ENCODE measurements at regions not wholly inside any gene's neighbourhood (a gene's known extent, or its start where the extent isn't known, plus 50 kb on each side); places are given as distances from the start of the nearest gene placed in this dataset.

- no peak overlapping the region for H3K18ac ChIP-seq (ENCODE audit: low read length)
- H3K27me3 ChIP-seq (ENCODE audit: insufficient read depth, low read length, poor library complexity), result no peaks in the 10 kb centered on the region
- H3K4me3 ChIP-seq (ENCODE audit: low read length), result no peak overlapping the region
- H3K9ac ChIP-seq (ENCODE audit: low read length), result no peak overlapping the region
- no peak overlapping the region for H3K27ac ChIP-seq (ENCODE audit: low read depth, low read length)
- no peak overlapping the region for H3K56ac ChIP-seq (ENCODE audit: low read length)
- no peak overlapping the region for H3K4ac ChIP-seq (ENCODE audit: low read depth, low read length)
- no peak overlapping the region for H2BK5ac ChIP-seq (ENCODE audit: low read length)
- no peak overlapping the region for H4K5ac ChIP-seq (ENCODE audit: low read length)
- H3K36me3 ChIP-seq (ENCODE audit: control insufficient read depth, insufficient read depth, low read length), result no peaks in the 10 kb centered on the region
- H4K8ac ChIP-seq (ENCODE audit: low read depth, low read length), result no peak overlapping the region
- no peaks in the 10 kb centered on the region for H3K79me1 ChIP-seq (ENCODE audit: low read length)
- no peak overlapping the region for H3K4me2 ChIP-seq (ENCODE audit: low read length)
- DNase-seq, result no peak
- H3K4me1 ChIP-seq (ENCODE audit: control insufficient read depth, low read depth, low read length), result peaks cover 3% of the 10 kb centered on the region
- no peaks in the 10 kb centered on the region for H3K79me2 ChIP-seq (ENCODE audit: control insufficient read depth, insufficient read depth, low read length)
- no peak overlapping the region for H3K23ac ChIP-seq (ENCODE audit: low read length)
- no peak overlapping the region for H2AK5ac ChIP-seq (ENCODE audit: low read length)
- no peak overlapping the region for H2BK15ac ChIP-seq (replicated peaks; ENCODE audit: low read depth)
- no peak overlapping the region for H2BK120ac ChIP-seq (ENCODE audit: low read depth, low read length)
- WGBS (ENCODE audit: extremely low coverage, insufficient coverage, low lambda C conversion rate), result no CpG with 5 or more reads among the region's 4 CpGs
These were observed 153.7 kb upstream of the NR2F2 start for GRCh38 chr15:96176831-96177230.

DNA sequence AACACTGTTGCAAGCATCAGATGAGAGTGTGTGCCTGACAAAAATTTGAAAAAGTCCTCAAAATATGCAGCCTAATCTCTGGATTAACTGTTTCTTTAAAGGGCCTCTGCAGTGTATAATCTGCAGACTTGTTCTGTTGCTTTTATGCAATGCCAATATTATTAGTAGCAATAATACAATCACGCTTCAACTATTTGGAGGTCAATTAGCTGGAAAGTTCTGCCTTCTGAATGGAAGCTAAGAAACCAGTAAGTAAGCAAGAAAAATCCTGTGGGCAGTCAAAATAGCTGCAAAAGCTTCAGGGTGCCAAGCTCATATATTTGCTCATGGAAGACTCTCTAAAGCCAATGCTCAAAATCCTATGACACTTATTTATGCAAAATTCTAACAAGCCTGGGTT, 153.2 kb upstream of the NR2F2 start:
- Histone ChIP-seq H2BK5ac (ENCODE audit: low read length) (no peak overlapping the region), H3K27ac (ENCODE audit: low read depth, low read length) (no peak overlapping the region), H3K36me3 (ENCODE audit: control insufficient read depth, insufficient read depth, low read length) (no peaks in the 10 kb centered on the region), H3K4me2 (ENCODE audit: low read length) (no peak overlapping the region), H3K79me2 (ENCODE audit: control insufficient read depth, insufficient read depth, low read length) (no peaks in the 10 kb centered on the region), H3K4me1 (ENCODE audit: control insufficient read depth, low read depth, low read length) (peaks cover under 1% of the 10 kb centered on the region), H3K79me1 (ENCODE audit: low read length) (no peaks in the 10 kb centered on the region), H3K56ac (ENCODE audit: low read length) (no peak overlapping the region), H3K23ac (ENCODE audit: low read length) (no peak overlapping the region), H3K4ac (ENCODE audit: low read depth, low read length) (no peak overlapping the region), H2AK5ac (ENCODE audit: low read length) (no peak overlapping the region), H3K9ac (ENCODE audit: low read length) (no peak overlapping the region), H4K8ac (ENCODE audit: low read depth, low read length) (no peak overlapping the region), H2BK15ac (replicated peaks; ENCODE audit: low read depth) (no peak overlapping the region), H2BK120ac (ENCODE audit: low read depth, low read length) (no peak overlapping the region), H4K5ac (ENCODE audit: low read length) (no peak overlapping the region), H3K4me3 (ENCODE audit: low read length) (no peak overlapping the region), H3K18ac (ENCODE audit: low read length) (no peak overlapping the region), H3K27me3 (ENCODE audit: insufficient read depth, low read length, poor library complexity) (no peaks in the 10 kb centered on the region)
- WGBS (ENCODE audit: extremely low coverage, insufficient coverage, low lambda C conversion rate), result no CpG with 5 or more reads among the region's 1 CpG
- DNase-seq, result no peak

DNA sequence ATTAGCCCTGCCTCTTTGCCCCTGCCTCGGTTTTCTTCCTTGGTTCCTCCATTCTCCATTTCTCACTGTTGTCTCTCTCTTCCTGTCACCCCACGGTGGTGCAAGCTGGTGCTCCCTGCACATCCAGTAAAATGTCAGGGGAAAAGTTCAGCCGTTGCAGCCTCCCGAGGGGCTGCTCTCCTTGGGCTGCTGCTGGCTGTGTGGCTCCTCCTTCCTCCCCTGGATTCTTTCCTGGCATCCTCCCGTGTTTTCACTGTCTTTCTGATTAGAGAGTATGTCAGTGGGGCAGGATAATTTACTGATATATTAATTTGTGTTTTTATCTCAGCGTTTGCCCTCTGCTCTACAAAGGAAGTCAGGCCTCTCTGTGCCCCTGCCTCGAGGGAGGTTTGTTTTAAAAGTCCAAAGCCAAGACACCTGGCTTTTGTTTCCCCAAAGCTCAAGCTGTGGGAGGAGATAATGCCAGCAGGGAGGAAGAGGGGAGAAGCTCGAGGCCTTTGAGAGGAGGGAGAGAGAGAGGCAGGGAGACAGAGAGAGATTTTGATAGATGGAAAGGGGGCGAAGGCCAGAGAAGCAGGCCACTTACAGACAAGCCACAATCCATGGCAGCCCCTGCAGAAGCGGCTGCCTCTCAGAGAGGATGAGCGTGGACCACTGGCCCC, 150.3 kb upstream of the NR2F2 start:
- H3K9ac ChIP-seq (ENCODE audit: low read length), result no peak overlapping the region
- no peak overlapping the region for H3K18ac ChIP-seq (ENCODE audit: low read length)
- no CpG with 5 or more reads among the region's 11 CpGs for WGBS (ENCODE audit: extremely low coverage, insufficient coverage, low lambda C conversion rate)
- DNase-seq, result no peak
- H2BK120ac ChIP-seq (ENCODE audit: low read depth, low read length), result no peak overlapping the region
- no peak overlapping the region for H3K23ac ChIP-seq (ENCODE audit: low read length)
- H2AK5ac ChIP-seq (ENCODE audit: low read length), result no peak overlapping the region
- H4K8ac ChIP-seq (ENCODE audit: low read depth, low read length), result no peak overlapping the region
- H3K36me3 ChIP-seq (ENCODE audit: control insufficient read depth, insufficient read depth, low read length), result no peaks in the 10 kb centered on the region
- H3K4ac ChIP-seq (ENCODE audit: low read depth, low read length), result no peak overlapping the region
- H3K27ac ChIP-seq (ENCODE audit: low read depth, low read length), result no peak overlapping the region
- no peaks in the 10 kb centered on the region for H3K79me1 ChIP-seq (ENCODE audit: low read length)
- no peaks in the 10 kb centered on the region for H3K79me2 ChIP-seq (ENCODE audit: control insufficient read depth, insufficient read depth, low read length)
- peaks cover 4% of the 10 kb centered on the region for H3K4me1 ChIP-seq (ENCODE audit: control insufficient read depth, low read depth, low read length)
- H3K4me2 ChIP-seq (ENCODE audit: low read length), result no peak overlapping the region
- H4K5ac ChIP-seq (ENCODE audit: low read length), result no peak overlapping the region
- no peak overlapping the region for H2BK5ac ChIP-seq (ENCODE audit: low read length)
- no peaks in the 10 kb centered on the region for H3K27me3 ChIP-seq (ENCODE audit: insufficient read depth, low read length, poor library complexity)
- no peak overlapping the region for H3K4me3 ChIP-seq (ENCODE audit: low read length)
- H2BK15ac ChIP-seq (replicated peaks; ENCODE audit: low read depth), result no peak overlapping the region
- H3K56ac ChIP-seq (ENCODE audit: low read length), result peak overlapping the region; percentile 49

GRCh38 chr15:96181217-96181616, 149.3 kb upstream of the NR2F2 start:
- no peak overlapping the region for H3K4ac ChIP-seq (ENCODE audit: low read depth, low read length)
- no peaks in the 10 kb centered on the region for H3K27me3 ChIP-seq (ENCODE audit: insufficient read depth, low read length, poor library complexity)
- no peak overlapping the region for H2BK120ac ChIP-seq (ENCODE audit: low read depth, low read length)
- H3K4me3 ChIP-seq (ENCODE audit: low read length), result no peak overlapping the region
- H3K79me1 ChIP-seq (ENCODE audit: low read length), result no peaks in the 10 kb centered on the region
- no peak overlapping the region for H2BK5ac ChIP-seq (ENCODE audit: low read length)
- H3K79me2 ChIP-seq (ENCODE audit: control insufficient read depth, insufficient read depth, low read length), result no peaks in the 10 kb centered on the region
- no peak overlapping the region for H2BK15ac ChIP-seq (replicated peaks; ENCODE audit: low read depth)
- H3K36me3 ChIP-seq (ENCODE audit: control insufficient read depth, insufficient read depth, low read length), result no peaks in the 10 kb centered on the region
- H3K23ac ChIP-seq (ENCODE audit: low read length), result no peak overlapping the region
- H3K27ac ChIP-seq (ENCODE audit: low read depth, low read length), result no peak overlapping the region
- H3K4me1 ChIP-seq (ENCODE audit: control insufficient read depth, low read depth, low read length), result peaks cover 4% of the 10 kb centered on the region
- no peak overlapping the region for H2AK5ac ChIP-seq (ENCODE audit: low read length)
- no peak overlapping the region for H4K8ac ChIP-seq (ENCODE audit: low read depth, low read length)
- no peak overlapping the region for H3K18ac ChIP-seq (ENCODE audit: low read length)
- no peak overlapping the region for H3K4me2 ChIP-seq (ENCODE audit: low read length)
- DNase-seq, result no peak
- H4K5ac ChIP-seq (ENCODE audit: low read length), result no peak overlapping the region
- no peak overlapping the region for H3K9ac ChIP-seq (ENCODE audit: low read length)
- no peak overlapping the region for H3K56ac ChIP-seq (ENCODE audit: low read length)

DNA sequence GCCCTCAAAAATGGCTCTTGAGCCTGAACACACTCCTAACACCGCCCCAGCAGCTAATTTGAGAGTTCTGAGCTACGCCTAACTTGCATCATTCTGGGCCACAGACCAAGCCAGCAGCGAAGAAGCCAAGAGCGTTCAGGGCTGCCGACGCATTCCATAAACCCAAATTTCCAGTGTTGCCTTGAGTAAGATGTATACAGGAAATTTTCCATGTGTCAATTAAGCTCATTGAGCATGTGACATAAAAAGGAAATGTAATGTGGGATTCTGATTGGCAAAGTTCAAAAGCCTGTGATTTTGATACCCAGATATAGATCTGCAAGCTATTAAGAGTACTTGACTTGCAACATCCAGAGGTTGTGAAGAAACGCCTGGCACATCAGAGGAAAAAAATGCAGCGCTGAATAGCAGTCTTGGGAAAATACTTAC, 148.6 kb upstream of the NR2F2 start:
- Histone ChIP-seq H3K4me3 (ENCODE audit: low read length) (no peak overlapping the region), H3K56ac (ENCODE audit: low read length) (no peak overlapping the region), H4K5ac (ENCODE audit: low read length) (no peak overlapping the region), H3K27me3 (ENCODE audit: insufficient read depth, low read length, poor library complexity) (no peaks in the 10 kb centered on the region), H3K79me1 (ENCODE audit: low read length) (no peaks in the 10 kb centered on the region), H3K4me2 (ENCODE audit: low read length) (no peak overlapping the region), H2BK120ac (ENCODE audit: low read depth, low read length) (no peak overlapping the region), H3K27ac (ENCODE audit: low read depth, low read length) (no peak overlapping the region), H3K4ac (ENCODE audit: low read depth, low read length) (no peak overlapping the region), H4K8ac (ENCODE audit: low read depth, low read length) (no peak overlapping the region), H3K9ac (ENCODE audit: low read length) (no peak overlapping the region), H2AK5ac (ENCODE audit: low read length) (no peak overlapping the region), H3K79me2 (ENCODE audit: control insufficient read depth, insufficient read depth, low read length) (no peaks in the 10 kb centered on the region), H3K36me3 (ENCODE audit: control insufficient read depth, insufficient read depth, low read length) (no peaks in the 10 kb centered on the region), H3K18ac (ENCODE audit: low read length) (no peak overlapping the region), H2BK15ac (replicated peaks; ENCODE audit: low read depth) (no peak overlapping the region), H2BK5ac (ENCODE audit: low read length) (no peak overlapping the region), H3K23ac (ENCODE audit: low read length) (no peak overlapping the region), H3K4me1 (ENCODE audit: control insufficient read depth, low read depth, low read length) (peaks cover 4% of the 10 kb centered on the region)
- peak; percentile 29 for DNase-seq
- no CpG with 5 or more reads among the region's 8 CpGs for WGBS (ENCODE audit: extremely low coverage, insufficient coverage, low lambda C conversion rate)
